Liver (tissue), 3 donors: ENCODE measurements at regions not wholly inside any gene's neighbourhood (a gene's known extent, or its start where the extent isn't known, plus 50 kb on each side); places are given as distances from the start of the nearest gene placed in this dataset.

Source experiments
- ATF3 ChIP-seq: IDR thresholded peaks from 2 replicates; pipeline ENCODE4 v1.6.1; 2016; ENCODE audit warnings: antibody characterized with exemption
- CTCF ChIP-seq: fragments of 150-350 bp; IDR thresholded peaks from 2 replicates; pipeline ENCODE4 v1.5.1; 2017; ENCODE audit warnings: improper control_type of control experiment, low read depth, low read length; ENCODE audit not compliant: missing input control
- donor health status: healthy.
- donor health status: healthy.

- TF ChIP-seq CTCF = no peak
- no peak for TF ChIP-seq ATF3
These were observed 194.4 kb upstream of the ONECUT1 start for GRCh38 chr15:52984507-52984906.
